Ascending aorta (tissue), 2 donors: ENCODE measurements at regions not wholly inside any gene's neighbourhood (a gene's known extent, or its start where the extent isn't known, plus 50 kb on each side); places are given as distances from the start of the nearest gene placed in this dataset.

Source experiments
- DNase-seq, 2 donors: peaks; one replicate each; pipeline ENCODE4 v3.0.0-alpha.2; 2019; ENCODE audit warnings: low spot score in 2 of 2
- H3K27ac ChIP-seq, 2 donors: fragments of 200-600 bp; sonication (generic); one replicate each; pipeline ENCODE4 v1.5.1; 2016 to 2017; ENCODE audit warnings: mild to moderate bottlenecking in 1 of 2
- H3K27me3 ChIP-seq: fragments of 200-600 bp; sonication (generic); one replicate; pipeline ENCODE4 v1.5.1; 2017
- H3K36me3 ChIP-seq, 2 donors: fragments of 200-600 bp; sonication (generic); one replicate each; pipeline ENCODE4 v1.5.1; 2016
- H3K4me1 ChIP-seq, 2 donors: fragments of 200-600 bp; sonication (generic); one replicate each; pipeline ENCODE4 v1.5.1; 2016 to 2017; ENCODE audit warnings: mild to moderate bottlenecking in 1 of 2
- H3K4me3 ChIP-seq, 2 donors: fragments of 200-600 bp; sonication (generic); one replicate each; pipeline ENCODE4 v1.5.1; 2016 to 2017; ENCODE audit warnings: mild to moderate bottlenecking in 1 of 2
- H3K9me3 ChIP-seq, 2 donors: fragments of 200-600 bp; sonication (generic); one replicate each; pipeline ENCODE4 v1.5.1; 2016
- intact Hi-C: fragments of 100-400 bp; cut with DNase I; formaldehyde crosslinking; loops from one replicate; pipeline ENCODE4 v1.15.1; 2023
- TF ChIP-seq, protein P1 (sequence below), 3 experiments: fragments of 200-600 bp in 2 of 3; fragments of 450-650 bp in 1 of 3; sonication (generic) in 2 of 3; IDR thresholded peaks; one replicate each; pipeline ENCODE4 v1.5.1; 2016 to 2019; ENCODE audit warnings: antibody characterized with exemption in 3 of 3, mild to moderate bottlenecking in 1 of 3, moderate library complexity in 1 of 3

DNA sequence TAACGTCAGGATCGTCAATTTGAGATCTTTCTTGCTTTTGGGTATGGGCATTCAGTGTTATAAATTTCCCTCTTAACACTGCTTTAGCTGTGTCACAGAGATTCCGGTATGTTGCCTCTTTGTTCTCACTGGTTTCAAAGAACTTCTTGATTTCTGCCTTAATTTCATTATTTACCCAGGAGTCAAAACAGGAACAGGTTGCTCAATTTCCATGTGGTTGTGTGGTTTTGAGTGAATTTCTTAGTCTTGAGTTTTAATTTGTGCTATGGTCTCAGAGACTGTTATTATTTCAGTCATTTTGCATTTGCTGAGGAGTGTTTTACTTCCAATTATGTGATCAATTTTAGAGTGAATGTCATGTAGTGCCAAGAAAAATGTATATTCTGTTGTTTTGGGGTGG is 153.1 kb downstream of the PCDH17 start:
- DNase-seq, result no peak
- Histone ChIP-seq H3K4me3 (no peak overlapping the region), H3K27me3 (no peaks in the 10 kb centered on the region), H3K27ac (no peak overlapping the region), H3K9me3 (no peaks in the 10 kb centered on the region), H3K36me3 (no peaks in the 10 kb centered on the region), H3K4me1 (no peaks in the 10 kb centered on the region)
- intact Hi-C loops, result no loop called here
- TF ChIP-seq, protein P1, sequence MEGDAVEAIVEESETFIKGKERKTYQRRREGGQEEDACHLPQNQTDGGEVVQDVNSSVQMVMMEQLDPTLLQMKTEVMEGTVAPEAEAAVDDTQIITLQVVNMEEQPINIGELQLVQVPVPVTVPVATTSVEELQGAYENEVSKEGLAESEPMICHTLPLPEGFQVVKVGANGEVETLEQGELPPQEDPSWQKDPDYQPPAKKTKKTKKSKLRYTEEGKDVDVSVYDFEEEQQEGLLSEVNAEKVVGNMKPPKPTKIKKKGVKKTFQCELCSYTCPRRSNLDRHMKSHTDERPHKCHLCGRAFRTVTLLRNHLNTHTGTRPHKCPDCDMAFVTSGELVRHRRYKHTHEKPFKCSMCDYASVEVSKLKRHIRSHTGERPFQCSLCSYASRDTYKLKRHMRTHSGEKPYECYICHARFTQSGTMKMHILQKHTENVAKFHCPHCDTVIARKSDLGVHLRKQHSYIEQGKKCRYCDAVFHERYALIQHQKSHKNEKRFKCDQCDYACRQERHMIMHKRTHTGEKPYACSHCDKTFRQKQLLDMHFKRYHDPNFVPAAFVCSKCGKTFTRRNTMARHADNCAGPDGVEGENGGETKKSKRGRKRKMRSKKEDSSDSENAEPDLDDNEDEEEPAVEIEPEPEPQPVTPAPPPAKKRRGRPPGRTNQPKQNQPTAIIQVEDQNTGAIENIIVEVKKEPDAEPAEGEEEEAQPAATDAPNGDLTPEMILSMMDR (IDR thresholded peaks at IDR 0.05), result no peak

DNA sequence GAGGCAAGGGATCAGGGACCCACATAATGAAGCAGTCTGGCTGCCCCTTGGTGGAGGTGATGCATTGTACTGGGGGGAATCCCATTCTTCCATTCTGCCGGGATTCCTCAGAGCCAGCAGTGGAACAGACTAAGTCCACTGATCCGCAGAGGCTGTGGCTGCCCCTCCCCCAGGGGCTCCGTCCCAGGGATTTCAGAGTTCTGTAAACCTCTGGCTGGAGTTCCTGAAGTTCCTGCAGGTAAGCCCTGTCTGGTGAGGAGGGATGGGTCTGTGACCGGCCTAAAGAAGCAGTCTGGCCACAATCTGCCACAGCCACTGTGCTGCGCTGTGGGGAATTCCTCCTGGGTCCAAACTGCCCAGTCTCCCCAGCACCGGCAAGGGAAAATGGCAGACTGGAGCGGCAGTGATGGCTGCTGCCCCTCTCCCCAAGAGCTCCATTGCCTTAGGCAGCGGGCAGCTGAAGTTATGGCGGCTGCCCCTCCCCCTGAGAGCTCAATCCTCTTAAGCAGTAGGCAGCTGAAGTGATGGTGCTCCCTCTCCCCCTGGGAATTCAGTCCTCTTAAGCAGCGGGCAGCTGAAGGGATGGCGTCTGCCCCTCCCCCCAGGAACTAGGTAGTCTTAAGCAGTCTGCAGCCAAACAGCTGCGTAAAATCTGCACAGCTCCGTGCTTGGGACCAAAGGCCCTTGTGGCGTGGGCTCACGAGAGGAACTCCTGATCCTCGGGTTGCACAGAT is 155.7 kb downstream of the PCDH17 start:
- Histone ChIP-seq H3K27ac (no peak overlapping the region), H3K4me3 (no peak overlapping the region), H3K36me3 (no peaks in the 10 kb centered on the region), H3K4me1 (no peaks in the 10 kb centered on the region), H3K9me3 (no peaks in the 10 kb centered on the region), H3K27me3 (no peaks in the 10 kb centered on the region)
- TF ChIP-seq, protein P1 (IDR thresholded peaks at IDR 0.05), result no peak
- intact Hi-C loops, result no loop called here
- DNase-seq, result no peak

DNA sequence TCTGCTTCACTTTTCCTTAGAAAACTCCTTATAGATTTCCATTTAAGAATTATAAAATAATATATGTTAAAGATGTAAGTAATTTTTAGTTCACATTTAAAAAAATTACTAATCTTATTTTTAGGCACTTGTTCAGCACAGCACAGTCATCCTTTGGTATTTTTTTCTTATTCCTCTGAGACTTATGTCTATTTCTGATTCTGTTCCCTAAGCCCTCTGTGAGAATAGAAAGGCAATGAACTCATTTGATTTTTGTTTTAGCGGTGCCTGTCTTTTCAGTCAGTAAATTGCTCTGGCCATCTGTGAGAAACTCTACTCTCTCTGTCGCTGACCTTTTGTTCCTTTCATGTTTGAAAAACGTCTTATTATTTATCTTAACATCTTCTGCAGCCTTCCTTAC is 168.1 kb downstream of the PCDH17 start:
- Histone ChIP-seq H3K36me3 (no peaks in the 10 kb centered on the region), H3K4me3 (no peak overlapping the region), H3K9me3 (no peaks in the 10 kb centered on the region), H3K4me1 (no peaks in the 10 kb centered on the region), H3K27me3 (no peaks in the 10 kb centered on the region), H3K27ac (no peak overlapping the region)
- no peak for DNase-seq
- intact Hi-C loops, result no loop called here
- TF ChIP-seq, protein P1 (IDR thresholded peaks at IDR 0.05), result no peak

DNA sequence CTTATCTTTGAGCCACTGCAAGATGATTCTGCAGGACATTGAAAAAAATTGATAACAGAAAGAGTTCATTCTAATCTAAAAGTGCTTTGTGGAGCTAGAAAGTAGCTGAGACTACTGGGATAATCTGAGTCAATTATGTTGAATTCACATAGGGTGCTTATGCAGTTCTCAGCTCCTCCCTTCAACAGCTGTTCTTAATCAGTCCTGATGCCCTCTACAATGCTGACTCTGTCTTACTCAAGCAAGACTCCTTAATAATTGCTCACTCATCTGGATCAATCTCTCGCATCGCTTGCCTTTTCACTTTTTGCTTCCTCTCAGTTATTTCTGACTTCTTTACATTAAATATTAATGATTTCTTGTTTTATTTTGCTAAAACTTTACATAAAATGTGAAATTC is 182.1 kb downstream of the PCDH17 start:
- DNase-seq, result no peak
- intact Hi-C loops, result no loop called here

DNA sequence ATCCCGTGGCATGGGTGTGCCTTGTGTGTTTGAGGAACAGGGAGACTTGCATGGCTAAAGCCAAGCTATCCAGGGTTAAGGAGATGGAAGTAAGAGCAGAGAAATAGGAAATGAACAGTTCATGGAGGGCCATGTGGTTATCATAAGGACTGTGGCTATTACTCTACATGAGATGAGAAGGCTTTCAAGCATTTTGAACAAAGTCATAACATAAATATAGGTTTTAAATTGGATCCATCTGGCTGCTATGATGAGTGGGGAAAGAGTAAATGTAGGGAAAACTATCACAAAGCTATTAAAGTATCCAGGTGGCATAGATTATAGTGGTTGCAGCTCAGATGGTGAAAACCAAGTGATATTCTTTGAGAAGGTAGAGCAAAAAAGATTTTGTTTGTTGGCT is 184.1 kb downstream of the PCDH17 start:
- Histone ChIP-seq H3K4me3 (no peak overlapping the region), H3K27ac (no peak overlapping the region), H3K36me3 (no peaks in the 10 kb centered on the region), H3K4me1 (no peaks in the 10 kb centered on the region), H3K9me3 (no peaks in the 10 kb centered on the region), H3K27me3 (no peaks in the 10 kb centered on the region)
- TF ChIP-seq, protein P1 (IDR thresholded peaks at IDR 0.05), result no peak
- intact Hi-C loops, result no loop called here
- no peak for DNase-seq

More for the DNA sequence above, 182.1 kb downstream of the PCDH17 start:
- Histone ChIP-seq H3K36me3 (no peaks in the 10 kb centered on the region), H3K4me1 (no peaks in the 10 kb centered on the region), H3K9me3 (no peaks in the 10 kb centered on the region), H3K27ac (no peak overlapping the region), H3K27me3 (no peaks in the 10 kb centered on the region), H3K4me3 (no peak overlapping the region)
- TF ChIP-seq, protein P1 (IDR thresholded peaks at IDR 0.05), result no peak

DNA sequence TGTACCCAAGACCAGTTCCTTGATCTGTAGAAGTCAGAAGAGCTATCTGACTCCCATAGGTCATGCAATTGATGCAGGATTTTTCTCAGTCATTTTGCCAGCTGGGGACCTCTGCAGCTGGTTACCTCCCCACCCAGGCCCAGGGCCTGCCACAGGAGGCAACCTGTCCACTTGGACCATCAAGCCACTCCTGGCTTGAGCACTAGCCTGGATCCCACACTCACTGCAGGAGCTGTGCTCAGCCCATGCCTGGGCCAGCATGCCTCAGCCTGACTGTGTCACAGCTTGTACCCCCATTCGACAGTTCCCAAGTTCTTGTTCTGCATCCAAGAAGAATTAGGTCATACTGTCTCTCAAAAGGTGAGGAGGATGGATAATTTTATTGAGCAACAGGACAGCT is 189.4 kb downstream of the PCDH17 start:
- DNase-seq, result no peak
- H3K4me1 ChIP-seq, result no peaks in the 10 kb centered on the region
- H3K9me3 ChIP-seq, result no peaks in the 10 kb centered on the region
- TF ChIP-seq, protein P1 (IDR thresholded peaks at IDR 0.05), result no peak
- H3K36me3 ChIP-seq, result no peaks in the 10 kb centered on the region
- no peaks in the 10 kb centered on the region for H3K27me3 ChIP-seq
- no peak overlapping the region for H3K27ac ChIP-seq
- no peak overlapping the region for H3K4me3 ChIP-seq
- intact Hi-C loops, result no loop called here
